Erythroblast (primary cell): ENCODE measurements at regions not wholly inside any gene's neighbourhood (a gene's known extent, or its start where the extent isn't known, plus 50 kb on each side); places are given as distances from the start of the nearest gene placed in this dataset.

Experiments used
- GATA1 ChIP-seq: IDR thresholded peaks from 2 replicates; pipeline ENCODE4 v1.6.1; 2011; ENCODE audit warnings: low read depth, mild to moderate bottlenecking, control low read depth, low read length, moderate library complexity
- POLR2A ChIP-seq: IDR thresholded peaks from 2 replicates; pipeline ENCODE4 v1.6.1; 2011; ENCODE audit warnings: mild to moderate bottlenecking, low read length

DNA sequence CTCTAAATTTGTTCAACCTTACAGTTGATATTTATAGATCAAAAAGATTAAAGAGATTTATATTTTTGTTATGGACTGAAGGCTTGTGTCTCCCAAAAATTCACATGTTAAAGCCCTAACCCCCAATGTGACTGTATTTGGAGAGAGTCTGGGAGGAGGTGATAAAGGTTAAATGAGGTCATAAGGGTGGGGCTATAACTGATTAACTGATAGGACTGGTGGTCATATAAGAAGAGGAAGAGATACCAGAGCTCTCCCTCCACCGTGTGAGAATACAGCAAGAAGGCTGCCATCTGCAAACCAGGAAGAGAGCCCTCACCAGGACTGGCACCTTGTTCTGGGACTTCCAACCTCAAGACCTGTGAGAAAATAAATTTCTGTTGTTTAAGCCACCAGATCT is 264.3 kb downstream of the ENC1 start:
- TF ChIP-seq GATA1, result no peak
- TF ChIP-seq POLR2A, result no peak
